IPS-NIHi7 (cell line): ENCODE measurements at regions not wholly inside any gene's neighbourhood (a gene's known extent, or its start where the extent isn't known, plus 50 kb on each side); places are given as distances from the start of the nearest gene placed in this dataset.

Experiments
- DNase-seq: peaks from one replicate; pipeline ENCODE4 v3.0.0; 2012; ENCODE audit warnings: mixed read lengths; ENCODE audit errors: extremely low spot score

DNA sequence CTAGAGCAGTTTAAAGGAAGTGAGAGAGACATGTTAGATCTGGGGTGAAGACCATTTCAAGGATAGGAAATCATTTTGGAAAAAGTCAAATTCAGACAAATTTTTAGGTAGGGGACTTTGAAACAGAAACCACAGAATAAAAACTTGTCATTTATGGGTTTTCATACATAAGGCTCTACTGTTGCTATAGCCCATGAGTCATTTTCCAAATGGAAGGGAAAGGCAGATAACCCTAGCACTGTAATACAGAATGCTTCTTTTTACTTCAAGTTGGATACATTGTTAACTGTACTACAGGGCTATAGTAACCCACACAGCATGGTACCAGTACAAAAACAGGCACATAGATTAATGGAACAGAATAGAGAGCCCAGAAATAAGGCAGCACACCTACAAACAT, 455.4 kb downstream of the EBF1 start:
- DNase-seq, result no peak

DNA sequence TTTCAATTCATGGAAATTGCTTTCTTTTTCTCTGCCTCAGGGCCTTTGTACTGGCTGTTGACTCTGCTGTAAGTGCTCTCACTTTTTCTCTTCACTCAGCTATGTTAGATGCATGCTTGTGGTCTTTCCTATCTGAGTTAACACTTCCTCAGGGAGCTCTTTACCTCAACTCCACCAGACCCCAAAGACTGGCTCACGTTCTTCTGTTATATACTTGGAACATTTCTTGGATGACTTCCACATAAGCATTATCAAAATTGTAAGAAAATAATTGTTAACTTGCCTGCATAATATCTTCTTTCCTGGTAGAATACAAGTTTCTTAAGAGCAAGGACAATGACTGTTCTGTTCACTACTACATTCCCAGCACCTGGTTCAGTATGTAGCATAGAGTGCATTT, 455.9 kb downstream of the EBF1 start:
- DNase-seq, result no peak

DNA sequence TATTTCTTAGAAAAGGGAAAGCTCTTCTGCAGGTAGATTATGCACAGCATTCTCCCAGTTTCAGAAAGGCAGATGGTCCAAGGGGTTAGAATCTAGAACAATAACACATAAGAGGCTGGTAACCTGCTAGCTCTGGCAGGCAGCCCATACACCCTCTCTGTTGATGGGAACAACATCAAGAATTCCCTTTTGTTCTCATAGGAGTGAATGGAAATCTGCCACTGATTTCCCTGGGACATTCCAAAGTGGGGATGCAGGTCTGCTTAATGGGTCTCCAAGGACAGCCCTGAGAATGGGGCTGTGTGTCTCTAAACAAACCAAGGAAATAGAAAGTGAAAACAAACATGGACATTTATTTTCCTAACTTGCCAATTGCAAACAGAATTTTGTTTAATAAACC, 456.8 kb downstream of the EBF1 start:
- no peak for DNase-seq

DNA sequence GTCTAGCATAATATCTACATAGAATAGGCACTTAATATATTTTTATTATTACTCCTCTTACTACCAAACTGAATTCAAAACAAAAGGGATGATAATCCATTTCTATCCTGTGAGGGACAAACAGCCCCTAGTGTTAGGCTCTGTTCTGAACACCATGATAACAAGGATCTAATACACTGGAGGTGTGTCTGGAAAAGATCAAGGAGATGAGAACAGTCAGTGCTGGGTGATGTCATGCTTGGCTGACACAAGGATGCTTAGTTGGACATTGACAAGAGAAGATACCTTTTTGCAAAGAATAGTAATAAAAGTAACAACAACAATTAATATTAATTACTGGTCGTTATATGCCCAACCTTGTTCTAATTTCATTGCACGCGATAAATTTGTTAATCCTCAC, 458.7 kb downstream of the EBF1 start:
- no peak for DNase-seq

DNA sequence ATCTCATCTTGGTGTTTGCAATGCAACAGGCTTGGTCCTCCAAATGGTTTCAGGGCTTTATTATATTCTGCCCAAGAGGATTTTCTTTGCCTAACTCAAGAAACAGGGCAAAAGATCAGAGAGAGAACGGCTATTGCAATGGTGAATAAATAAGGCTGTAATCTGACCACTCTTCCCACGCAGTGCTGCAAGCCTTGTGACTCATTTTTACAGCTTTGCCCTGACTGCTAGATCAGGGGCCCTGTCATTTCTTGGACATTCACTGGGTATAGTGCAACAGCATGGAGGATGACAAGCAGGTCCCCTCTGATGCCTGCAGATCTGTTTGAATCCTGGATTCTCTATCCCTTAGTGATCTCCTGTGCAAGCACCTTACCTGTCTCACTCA, 459.1 kb downstream of the EBF1 start:
- DNase-seq, result no peak

DNA sequence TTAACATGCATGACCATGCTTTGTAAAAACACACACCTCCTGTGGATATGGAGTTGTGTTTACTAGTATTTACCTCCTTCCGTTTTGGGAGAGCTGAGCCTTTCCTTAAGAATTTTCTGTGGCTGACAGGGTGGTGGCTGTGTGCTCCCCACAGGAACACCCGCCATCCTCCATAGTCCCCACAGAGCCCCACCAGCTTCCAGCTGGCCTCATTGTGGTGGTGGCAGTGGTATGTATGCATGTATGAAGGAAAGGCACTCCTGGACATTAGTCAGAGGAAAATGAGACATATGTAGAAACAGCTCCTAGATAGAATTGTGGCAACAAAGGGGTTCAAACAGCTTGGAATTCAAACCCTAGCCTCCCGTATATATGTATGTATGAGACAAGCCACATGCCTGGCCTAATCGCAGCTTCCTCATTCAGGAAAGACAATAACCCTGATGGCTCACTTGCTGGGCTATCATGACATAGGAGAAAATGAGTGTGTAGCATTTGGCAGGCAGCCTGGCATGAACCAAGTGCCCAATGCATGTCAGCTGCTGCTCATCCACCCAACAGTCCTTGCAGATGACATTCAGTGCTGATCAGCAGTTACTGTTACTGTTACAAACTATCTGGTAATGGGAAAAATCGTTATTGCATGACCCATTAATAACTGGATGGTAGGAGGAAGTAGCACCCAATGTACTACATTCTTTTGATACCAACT, 459.7 kb downstream of the EBF1 start:
- DNase-seq, result no peak

DNA sequence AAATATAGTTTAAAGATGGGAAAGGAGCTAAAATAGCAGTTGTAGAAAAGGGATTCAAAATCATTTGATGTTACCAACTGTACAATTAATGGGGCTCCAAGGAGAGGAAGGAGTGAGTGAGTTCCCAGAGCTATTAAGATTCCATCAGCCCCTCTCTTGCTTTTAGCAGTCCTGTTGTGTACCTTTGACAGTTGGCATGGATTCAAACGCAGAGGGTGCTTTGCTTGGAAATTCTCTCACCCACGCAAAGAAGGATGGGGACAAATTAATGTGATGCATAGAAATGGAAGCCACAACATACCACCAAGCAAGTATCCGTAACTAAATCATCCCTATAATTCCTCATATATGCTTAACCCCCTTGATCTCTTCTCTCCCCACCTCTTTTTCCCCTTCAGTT, 461.3 kb downstream of the EBF1 start:
- DNase-seq, result no peak

DNA sequence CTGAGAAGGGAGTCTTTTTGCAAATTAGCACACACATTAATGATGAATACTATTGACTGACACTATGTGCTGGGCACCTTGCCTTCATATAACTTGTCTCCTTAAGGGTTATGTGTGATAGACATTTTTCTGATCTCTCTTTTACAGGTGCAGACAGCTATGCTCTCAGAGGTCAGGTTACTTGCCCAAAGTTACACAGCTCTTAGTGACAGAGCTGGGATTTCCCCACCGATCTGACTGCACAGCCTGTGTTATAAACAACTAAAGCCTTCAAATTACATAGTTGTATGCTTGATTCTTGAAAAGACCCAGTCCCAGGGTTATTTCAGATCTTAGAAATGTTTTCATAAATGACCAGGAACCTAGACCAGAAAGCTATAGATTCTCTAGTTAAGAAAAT, 462.7 kb downstream of the EBF1 start:
- no peak for DNase-seq

DNA sequence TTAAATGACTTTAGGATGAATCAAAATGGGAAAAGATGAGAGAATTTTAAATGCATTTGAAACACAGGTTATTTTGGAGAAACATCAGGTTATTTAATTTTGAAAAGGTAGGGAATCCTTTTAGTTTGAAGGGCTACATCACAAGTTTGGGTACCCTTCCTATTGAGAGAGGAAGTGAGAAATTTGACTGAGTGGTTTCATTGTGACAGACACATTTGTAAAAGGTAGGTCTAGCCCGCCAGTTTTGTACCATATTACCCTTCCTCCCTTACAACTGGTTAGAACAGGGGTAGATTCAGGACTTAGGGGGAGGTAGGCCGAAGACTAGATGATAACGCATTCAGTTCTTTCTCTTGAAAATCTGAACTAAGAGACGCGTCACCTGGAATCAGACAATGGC, 464.2 kb downstream of the EBF1 start:
- DNase-seq, result no peak

DNA sequence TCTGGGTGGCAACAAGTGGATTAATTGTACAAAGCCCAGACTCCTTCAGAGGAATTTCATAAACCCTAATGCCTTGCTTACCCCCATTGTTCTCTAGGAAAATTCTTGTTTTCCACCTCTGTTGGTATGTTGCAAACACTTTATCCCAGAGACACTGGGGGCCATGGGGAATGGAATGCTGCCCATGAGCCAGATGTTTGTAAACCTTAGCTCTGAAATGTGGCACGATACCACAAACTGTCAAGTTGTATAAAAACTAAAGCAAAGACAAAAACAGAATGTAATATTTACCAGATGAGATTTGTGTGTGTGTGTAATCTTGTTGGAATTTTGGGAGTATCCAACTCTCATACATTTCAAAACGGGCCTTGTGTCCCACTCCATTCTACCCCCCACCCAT, 465.0 kb downstream of the EBF1 start:
- DNase-seq, result no peak

DNA sequence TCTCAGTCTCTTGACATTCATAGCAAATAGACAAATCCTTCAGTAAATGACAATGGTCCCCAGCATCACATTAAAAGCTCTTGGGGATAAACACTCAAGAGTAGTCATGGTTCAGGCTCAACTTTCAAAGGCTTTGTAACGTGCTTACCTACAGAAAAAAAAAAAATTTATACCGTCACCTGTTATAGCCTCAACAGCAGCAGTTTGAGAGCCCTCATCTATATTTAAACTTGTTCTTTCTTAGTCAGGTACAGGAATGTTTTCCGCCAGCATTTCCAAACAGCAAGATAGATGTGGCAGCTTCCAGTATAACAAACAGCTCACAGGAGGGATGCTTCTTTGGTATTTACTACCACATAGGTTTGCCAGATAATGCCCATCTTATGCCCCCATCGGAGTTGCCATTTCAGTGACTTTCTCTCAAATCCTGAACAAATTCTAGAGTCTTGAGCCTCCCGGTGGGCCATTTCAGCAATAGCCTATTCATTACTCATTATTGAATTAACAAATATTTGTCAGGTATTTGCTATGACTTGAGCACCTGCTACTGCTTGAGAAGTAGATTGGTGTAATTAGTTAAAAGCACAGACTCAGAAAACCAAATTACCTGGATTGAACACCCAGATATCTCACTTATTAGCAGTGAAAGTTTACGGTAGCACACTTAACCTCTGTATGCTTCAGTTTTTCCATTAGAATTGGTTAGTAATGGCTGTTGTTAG, 470.0 kb downstream of the EBF1 start:
- DNase-seq, result no peak

DNA sequence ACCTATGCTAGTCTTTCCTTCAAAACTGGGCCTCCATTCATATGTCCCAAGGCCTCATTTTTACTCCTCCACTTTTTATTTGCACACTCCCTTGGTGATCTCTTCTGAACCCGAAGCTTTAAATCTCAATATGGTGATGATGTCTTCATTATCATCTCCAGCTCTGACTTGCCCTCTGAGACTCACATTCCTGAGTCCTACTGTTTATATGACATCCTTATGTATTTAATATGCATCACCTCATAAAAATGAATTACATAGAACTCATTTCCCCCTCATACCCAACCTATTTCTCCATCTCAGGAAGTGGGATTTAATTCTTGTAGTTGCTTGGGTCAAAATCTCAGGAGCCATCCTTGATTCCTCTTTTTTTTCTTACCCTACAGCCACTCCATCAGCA, 473.0 kb downstream of the EBF1 start:
- DNase-seq, result no peak

DNA sequence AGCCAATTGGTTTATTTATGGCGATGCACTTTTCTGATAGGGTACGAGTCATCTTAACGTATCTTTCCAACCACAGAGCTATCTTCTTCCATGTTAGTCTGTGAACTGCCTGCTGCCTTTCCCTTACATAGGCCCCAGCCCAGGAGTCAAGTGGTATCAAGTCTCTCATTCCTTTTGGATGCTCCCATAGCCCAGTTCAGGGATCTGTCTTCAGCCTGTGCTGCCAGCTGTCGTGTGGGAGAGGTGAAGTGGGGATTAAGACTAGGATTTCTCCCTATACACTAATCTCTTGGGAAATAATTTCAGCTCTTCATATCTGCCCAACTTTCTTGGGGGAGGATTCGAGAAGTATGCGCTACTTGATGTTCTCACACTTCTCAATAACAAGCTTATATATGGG, 475.7 kb downstream of the EBF1 start:
- DNase-seq, result no peak

DNA sequence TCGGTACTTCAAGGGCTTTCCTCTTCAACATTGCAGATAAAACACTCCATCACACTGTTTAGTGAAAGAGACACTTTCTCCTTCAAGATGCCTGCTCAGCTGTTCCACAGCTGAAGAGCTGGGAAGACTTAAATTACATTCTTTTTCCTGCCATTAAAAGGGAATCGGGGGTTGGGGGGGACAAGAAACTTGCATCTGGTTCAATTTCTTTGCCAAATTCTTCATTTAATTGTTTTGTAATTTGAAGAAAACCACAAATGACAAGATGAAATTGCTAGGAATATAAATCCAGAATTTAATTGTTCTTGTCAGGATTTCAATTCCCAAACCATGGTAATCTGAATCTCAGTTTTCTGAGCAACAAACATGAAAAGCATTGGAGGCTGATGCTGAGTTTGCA, 478.3 kb downstream of the EBF1 start:
- no peak for DNase-seq

DNA sequence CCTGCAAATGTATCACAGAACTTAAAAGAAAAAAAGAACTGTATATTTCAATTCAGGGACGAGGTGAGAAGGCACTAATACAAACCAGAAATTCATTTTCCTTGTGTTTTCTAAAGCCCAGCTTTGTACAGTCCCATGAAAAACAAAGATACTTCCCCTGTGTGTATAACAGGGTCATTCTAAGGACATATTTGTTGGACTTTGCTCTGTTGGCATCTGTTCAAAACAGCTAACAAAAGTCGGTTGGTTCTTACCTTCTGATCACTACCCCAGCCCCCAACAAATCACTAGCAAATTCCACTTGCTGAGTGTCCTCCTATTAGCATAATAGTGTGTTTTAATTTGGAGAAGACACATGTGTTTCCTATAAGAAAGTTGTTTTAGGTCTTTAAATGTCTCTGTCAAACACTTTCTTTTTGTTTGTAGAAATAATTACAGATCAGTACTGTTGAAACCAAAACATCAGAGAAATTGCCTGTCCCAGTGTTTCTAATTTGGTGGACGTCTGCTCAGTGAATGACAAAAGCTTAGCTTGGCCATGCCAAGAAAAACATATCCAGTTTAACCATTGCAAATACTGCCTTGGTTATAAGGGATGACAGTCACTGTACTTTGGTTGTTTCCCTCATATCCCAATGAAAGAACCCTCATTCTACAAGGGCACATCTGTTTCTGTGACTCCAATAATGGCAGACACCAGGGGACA, 480.5 kb downstream of the EBF1 start:
- no peak for DNase-seq

DNA sequence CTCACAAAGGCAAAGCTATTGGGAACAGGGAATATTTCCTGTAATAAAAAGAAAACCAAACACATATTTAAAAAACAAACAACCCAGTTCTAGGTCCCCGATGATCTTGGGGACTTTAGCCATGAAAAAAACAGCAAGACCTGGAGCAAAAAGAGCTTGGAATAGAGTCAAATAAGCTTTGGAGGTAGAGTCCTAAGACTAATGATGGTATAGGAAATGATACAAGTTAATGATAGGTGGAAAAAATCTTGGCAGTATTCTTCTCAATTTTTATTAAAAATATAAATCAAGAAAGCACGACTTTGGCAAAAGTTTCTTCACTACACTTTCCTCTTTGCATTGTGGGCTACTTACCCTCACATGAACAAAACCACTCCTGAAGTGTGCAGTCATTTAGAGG, 481.5 kb downstream of the EBF1 start:
- DNase-seq, result no peak

DNA sequence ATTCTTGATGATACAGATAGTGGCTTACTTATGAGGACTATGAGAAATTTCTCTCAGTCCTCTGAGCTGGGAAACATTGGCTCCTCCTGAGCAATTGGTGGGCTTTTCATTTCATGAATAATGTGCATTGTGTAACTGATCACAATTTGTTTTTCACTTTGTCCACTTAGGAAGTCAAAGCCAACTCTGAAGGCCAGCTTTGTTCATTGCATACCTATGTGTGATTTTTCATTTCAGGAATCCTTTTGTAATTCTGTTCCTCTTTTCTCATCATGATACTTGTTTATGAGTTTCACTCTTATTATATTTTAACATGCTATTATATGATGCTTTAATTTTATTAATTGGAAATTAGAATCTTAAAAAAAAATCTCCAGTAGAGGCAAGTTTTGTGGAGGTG, 483.0 kb downstream of the EBF1 start:
- no peak for DNase-seq

DNA sequence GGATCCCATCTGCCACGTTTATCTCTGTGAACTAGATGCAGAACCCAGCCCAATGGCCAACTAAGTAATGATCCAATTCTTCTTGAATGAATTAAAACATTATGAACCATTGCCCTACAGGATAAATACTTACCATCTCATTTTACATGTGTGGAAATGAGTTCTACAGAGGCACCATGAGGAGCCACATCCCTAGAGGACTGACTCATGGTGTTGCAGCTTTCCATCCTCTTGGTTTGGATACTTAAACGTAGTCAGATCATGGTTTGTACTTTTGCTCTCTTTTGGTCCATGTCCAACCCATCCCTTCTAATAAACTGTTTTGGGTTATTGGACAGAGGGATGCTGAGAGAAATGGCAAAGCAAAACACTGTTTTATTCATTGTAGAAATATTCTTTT, 484.8 kb downstream of the EBF1 start:
- DNase-seq, result no peak

DNA sequence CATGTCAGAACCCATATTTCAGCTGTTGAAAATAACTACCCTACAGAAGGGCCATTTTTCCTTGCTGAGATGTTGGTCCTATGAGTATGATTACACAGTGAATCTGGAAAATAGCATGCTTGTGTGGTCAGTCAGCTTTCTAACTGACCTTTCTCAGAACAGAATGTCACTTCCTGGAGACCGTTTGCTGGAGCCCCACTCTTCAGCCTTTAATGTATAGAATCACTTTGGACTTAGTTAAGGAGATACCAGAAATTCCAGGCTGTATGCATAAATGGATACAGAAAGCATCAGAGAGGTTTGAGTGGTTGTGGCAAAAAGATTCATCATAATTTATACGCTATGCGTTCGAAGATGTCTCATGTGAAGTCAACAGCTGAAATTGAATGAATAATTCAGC, 488.1 kb downstream of the EBF1 start:
- no peak for DNase-seq

DNA sequence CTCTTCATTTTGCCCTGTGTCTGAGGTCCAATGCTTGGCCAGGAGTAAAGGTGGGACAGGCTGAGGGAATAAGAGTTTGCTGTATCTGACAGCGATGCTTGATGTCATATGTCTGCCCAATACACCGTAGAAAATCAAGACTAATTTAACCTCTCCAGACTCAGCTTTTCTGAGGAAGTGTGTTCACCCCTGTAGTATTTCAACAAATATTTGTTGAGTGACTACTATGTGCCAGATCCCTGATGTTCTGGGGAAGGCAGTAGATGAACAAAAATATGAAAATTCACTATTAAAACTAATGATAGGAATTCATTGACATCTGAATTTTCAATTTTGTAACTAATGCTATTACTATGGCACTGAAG, 489.7 kb downstream of the EBF1 start:
- DNase-seq, result no peak

DNA sequence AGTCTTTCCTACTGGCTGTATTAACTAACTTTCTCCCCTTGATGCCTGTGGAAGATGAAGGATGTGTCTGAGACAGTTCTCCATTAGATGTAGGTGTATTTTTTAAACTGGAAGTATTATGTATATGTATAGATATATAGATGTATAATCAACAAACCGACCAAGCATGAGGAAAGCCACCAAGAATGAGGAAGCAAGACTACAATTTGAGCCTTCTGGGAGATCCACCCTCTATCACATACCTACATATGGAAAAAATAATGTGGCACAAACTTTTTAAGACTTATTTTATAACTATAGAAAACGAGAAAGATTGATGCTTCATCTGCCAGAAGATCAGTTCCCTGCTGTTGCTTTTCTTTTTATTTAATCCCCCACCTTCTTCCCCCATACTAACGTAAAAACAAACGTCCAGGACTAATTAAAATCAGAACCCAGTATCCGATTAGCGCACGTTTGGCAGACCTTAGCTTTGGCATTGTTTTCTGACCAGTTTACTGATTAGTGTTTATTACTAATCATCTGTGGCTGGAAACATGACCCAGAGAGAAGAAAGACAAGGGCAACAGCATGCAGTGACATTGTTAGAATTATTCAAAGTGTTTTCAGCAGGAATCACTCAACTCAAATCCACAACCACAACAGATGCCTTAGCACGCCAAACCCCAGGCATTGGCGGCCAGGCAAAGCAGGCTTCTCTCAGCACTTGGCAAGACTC, 490.2 kb downstream of the EBF1 start:
- no peak for DNase-seq

DNA sequence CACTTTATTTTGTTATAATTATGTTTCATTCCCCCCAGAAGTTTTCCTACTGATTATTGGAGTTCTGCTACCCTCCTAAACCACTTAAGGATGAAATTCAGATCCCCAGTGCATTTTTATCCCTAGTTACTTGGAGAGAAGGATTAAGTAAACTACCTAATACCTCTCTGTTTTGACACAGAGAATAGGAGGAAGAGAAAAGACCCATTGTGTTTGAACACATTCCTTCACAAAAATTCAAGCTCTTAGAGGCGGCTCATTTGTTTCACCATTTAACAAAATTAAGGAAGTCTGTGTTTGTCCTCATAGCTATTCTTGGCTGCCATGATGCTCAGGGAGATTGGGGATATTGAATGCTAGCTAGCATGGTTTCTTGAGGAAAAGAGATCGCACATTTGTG, 492.6 kb downstream of the EBF1 start:
- DNase-seq, result no peak

DNA sequence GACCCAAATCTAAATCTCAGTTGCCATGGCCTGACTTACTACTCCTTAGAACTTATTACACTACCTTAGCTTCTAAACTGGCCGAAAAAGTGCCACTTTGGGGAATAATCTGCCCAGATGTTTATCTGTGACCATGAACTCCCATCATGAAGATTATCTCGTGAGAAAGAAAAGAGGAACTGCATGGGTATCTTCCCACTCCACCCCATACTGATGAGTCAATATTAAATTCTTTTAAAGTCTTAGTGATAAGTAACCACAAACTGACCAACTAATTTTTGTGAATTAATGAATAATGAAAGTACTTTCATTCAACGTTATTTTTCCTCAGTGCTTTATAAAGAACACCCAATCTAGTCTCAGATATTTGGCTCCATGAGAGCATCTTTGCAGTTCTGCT, 493.5 kb downstream of the EBF1 start:
- no peak for DNase-seq
